HepG2 (cell line): ENCODE measurements at regions not wholly inside any gene's neighbourhood (a gene's known extent, or its start where the extent isn't known, plus 50 kb on each side); places are given as distances from the start of the nearest gene placed in this dataset.

Experiments
- NR2C2 ChIP-seq: sonication (generic); formaldehyde crosslinking; IDR thresholded peaks from 2 replicates; pipeline ENCODE4 v1.4.0; 2020; ENCODE audit warnings: missing genetic modification reagents, mild to moderate bottlenecking, moderate library complexity, borderline replicate concordance
- YEATS2 ChIP-seq: sonication (generic); formaldehyde crosslinking; IDR thresholded peaks from 2 replicates; pipeline ENCODE4 v1.4.0; 2020; ENCODE audit warnings: missing genetic modification reagents, borderline replicate concordance

GRCh38 chr10:83617172-83617571, 522.1 kb upstream of the GHITM start:
- TF ChIP-seq NR2C2 (CRISPR knock-in tag) (no peak), YEATS2 (CRISPR knock-in tag) (no peak)
